HEK293 (cell line): ENCODE measurements at regions not wholly inside any gene's neighbourhood (a gene's known extent, or its start where the extent isn't known, plus 50 kb on each side); places are given as distances from the start of the nearest gene placed in this dataset.

Experiments
- ZNF624 ChIP-seq: fragments of 450-650 bp; formaldehyde crosslinking; IDR thresholded peaks from 2 replicates; pipeline ENCODE4 v1.5.1; 2017; ENCODE audit warnings: missing biosample characterization, missing genetic modification characterization
- TF ChIP-seq, protein P1 (sequence below): fragments of 450-650 bp; formaldehyde crosslinking; IDR thresholded peaks from 2 replicates; pipeline ENCODE4 v1.5.1; 2016; ENCODE audit warnings: missing biosample characterization, missing genetic modification characterization
- TF ChIP-seq, protein P2 (sequence below): fragments of 450-650 bp; formaldehyde crosslinking; IDR thresholded peaks from 2 replicates; pipeline ENCODE4 v1.5.1; 2016; ENCODE audit warnings: missing biosample characterization, missing genetic modification characterization
- TF ChIP-seq, protein P3 (sequence below): fragments of 450-650 bp; formaldehyde crosslinking; IDR thresholded peaks from 2 replicates; pipeline ENCODE4 v1.5.1; 2016; ENCODE audit warnings: missing biosample characterization, missing genetic modification characterization, low read depth

DNA sequence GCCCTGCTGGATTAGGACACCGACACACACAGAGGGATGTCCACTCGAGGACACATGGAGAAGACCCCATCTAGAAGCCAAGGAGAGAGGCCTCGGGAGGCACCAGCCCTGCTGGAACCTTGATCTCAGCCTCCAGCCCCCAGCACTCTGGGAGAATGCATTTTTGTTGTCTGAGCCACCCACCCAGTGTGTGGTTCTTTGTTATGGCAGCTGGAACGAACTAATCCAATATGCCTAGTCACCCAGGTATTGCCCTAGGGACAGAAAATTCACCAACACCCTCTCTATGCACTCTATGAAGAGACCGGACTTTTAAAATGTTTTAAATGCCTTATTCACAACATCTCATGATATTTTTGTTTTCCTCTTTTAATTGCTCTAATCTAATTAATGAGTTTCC is 117.4 kb downstream of the CRYAA start:
- TF ChIP-seq, protein P1, sequence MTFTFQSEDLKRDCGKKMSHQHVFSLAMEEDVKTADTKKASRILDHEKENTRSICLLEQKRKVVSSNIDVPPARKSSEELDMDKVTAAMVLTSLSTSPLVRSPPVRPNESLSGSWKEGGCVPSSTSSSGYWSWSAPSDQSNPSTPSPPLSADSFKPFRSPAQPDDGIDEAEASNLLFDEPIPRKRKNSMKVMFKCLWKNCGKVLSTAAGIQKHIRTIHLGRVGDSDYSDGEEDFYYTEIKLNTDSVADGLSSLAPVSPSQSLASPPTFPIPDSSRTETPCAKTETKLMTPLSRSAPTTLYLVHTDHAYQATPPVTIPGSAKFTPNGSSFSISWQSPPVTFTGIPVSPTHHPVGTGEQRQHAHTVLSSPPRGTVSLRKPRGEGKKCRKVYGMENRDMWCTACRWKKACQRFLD (tag by site-specific recombination): no peak
- TF ChIP-seq, protein P2, sequence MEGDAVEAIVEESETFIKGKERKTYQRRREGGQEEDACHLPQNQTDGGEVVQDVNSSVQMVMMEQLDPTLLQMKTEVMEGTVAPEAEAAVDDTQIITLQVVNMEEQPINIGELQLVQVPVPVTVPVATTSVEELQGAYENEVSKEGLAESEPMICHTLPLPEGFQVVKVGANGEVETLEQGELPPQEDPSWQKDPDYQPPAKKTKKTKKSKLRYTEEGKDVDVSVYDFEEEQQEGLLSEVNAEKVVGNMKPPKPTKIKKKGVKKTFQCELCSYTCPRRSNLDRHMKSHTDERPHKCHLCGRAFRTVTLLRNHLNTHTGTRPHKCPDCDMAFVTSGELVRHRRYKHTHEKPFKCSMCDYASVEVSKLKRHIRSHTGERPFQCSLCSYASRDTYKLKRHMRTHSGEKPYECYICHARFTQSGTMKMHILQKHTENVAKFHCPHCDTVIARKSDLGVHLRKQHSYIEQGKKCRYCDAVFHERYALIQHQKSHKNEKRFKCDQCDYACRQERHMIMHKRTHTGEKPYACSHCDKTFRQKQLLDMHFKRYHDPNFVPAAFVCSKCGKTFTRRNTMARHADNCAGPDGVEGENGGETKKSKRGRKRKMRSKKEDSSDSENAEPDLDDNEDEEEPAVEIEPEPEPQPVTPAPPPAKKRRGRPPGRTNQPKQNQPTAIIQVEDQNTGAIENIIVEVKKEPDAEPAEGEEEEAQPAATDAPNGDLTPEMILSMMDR (tag by site-specific recombination): no peak
- TF ChIP-seq ZNF624: no peak
- TF ChIP-seq, protein P3, sequence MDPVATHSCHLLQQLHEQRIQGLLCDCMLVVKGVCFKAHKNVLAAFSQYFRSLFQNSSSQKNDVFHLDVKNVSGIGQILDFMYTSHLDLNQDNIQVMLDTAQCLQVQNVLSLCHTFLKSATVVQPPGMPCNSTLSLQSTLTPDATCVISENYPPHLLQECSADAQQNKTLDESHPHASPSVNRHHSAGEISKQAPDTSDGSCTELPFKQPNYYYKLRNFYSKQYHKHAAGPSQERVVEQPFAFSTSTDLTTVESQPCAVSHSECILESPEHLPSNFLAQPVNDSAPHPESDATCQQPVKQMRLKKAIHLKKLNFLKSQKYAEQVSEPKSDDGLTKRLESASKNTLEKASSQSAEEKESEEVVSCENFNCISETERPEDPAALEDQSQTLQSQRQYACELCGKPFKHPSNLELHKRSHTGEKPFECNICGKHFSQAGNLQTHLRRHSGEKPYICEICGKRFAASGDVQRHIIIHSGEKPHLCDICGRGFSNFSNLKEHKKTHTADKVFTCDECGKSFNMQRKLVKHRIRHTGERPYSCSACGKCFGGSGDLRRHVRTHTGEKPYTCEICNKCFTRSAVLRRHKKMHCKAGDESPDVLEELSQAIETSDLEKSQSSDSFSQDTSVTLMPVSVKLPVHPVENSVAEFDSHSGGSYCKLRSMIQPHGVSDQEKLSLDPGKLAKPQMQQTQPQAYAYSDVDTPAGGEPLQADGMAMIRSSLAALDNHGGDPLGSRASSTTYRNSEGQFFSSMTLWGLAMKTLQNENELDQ (tag by site-specific recombination): no peak
